ENCODE measurements at regions not wholly inside any gene's neighbourhood (a gene's known extent, or its start where the extent isn't known, plus 50 kb on each side); places are given as distances from the start of the nearest gene placed in this dataset.

GRCh38 chr22:48403521-48404403 is 1423.9 kb downstream of the BRD1 start:
- dilution Hi-C loops (cut with HindIII; ENCODE audit: low sequenced_read_pairs, unreplicated experiment) = no loop called here

More at GRCh38 chr22:48403521-48404403, 1423.9 kb downstream of the BRD1 start:
- ATAC-seq (ENCODE audit: low read depth) (no peak), DNase-seq (no peak)
- CTCF ChIA-PET = no interaction called here
- Histone ChIP-seq H4K91ac (ENCODE audit: insufficient read depth, low read depth, low read length) (no peak overlapping the region), H3K9ac (ENCODE audit: low read depth, low read length) (no peak overlapping the region), H2BK5ac (ENCODE audit: low read depth, low read length, poor library complexity, severe bottlenecking) (no peak overlapping the region), H2AK9ac (replicated peaks; ENCODE audit: low read depth, low read length, poor library complexity) (no peak overlapping the region), H3K4ac (ENCODE audit: low read depth, low read length) (no peak overlapping the region), H3K9me1 (ENCODE audit: insufficient read depth, low read length) (no peaks in the 10 kb centered on the region), H3K9me3 (ENCODE audit: control insufficient read depth, insufficient read depth, low read length) (peaks cover 36% of the 10 kb centered on the region), H2BK15ac (ENCODE audit: low read depth, low read length) (no peak overlapping the region), H4K5ac (ENCODE audit: low read depth, low read length) (no peak overlapping the region), H3K23ac (ENCODE audit: low read depth, low read length) (no peak overlapping the region), H3K4me2 (ENCODE audit: low read depth, low read length) (no peak overlapping the region), H2BK20ac (ENCODE audit: low read depth, low read length) (no peak overlapping the region), H3K27ac (ENCODE audit: insufficient read depth, low read length) (no peak overlapping the region), H4K20me1 (ENCODE audit: insufficient read depth, low read length) (no peaks in the 10 kb centered on the region), H3K4me1 (ENCODE audit: control insufficient read depth, insufficient read depth, low read length) (no peaks in the 10 kb centered on the region), H2BK120ac (ENCODE audit: low read depth, low read length) (no peak overlapping the region), H3K36me3 (ENCODE audit: control insufficient read depth, insufficient read depth, low read length) (no peaks in the 10 kb centered on the region), H2AK5ac (ENCODE audit: low read depth, low read length) (no peak overlapping the region), H3K27me3 (ENCODE audit: control insufficient read depth, insufficient read depth, low read length) (no peaks in the 10 kb centered on the region), H3K18ac (ENCODE audit: low read depth, low read length) (no peak overlapping the region), H3K4me3 (ENCODE audit: insufficient read depth, low read depth, low read length) (no peak overlapping the region), H3K14ac (replicated peaks; ENCODE audit: low read depth, low read length) (no peak overlapping the region), H3K79me1 (ENCODE audit: low read depth in 1 of 2, low read length in 2 of 2) (no peaks in the 10 kb centered on the region), H3K56ac (ENCODE audit: extremely low read depth, insufficient read depth, low read length) (no peak overlapping the region), H4K8ac (ENCODE audit: low read depth in 2 of 2, low read length in 2 of 2) (no peak overlapping the region), H2AFZ (replicated peaks; ENCODE audit: low read length, poor library complexity) (no peak overlapping the region)
- intact Hi-C loops (cut with micrococcal nuclease) = no loop called here
- in situ Hi-C loops (cut with MboI; ENCODE audit: low sequenced_read_pairs) = no loop called here
- 26% methylated on average over 5 of the region's 22 CpGs; no CpG with 5 or more reads in 1 of the 2 experiments for WGBS, 2 experiments (ENCODE audit: extremely low coverage in 2 of 2, insufficient read length in 1 of 2)
- no TSS peak for BruUV-seq (replicated peaks)
- no peak for TF ChIP-seq BHLHE40 (IDR thresholded peaks at IDR 0.05; ENCODE audit: low read depth, low read length)
- TF ChIP-seq CTCF (conservative IDR thresholded peaks at IDR 0.05; ENCODE audit: low read depth, low read length) = no peak
- TF ChIP-seq NFE2L2 (IDR thresholded peaks at IDR 0.05; ENCODE audit: low read depth, low read length) = no peak
- no peak for TF ChIP-seq MAFK (IDR thresholded peaks at IDR 0.05; ENCODE audit: low read depth, low read length)
- TF ChIP-seq ELK1 (IDR thresholded peaks at IDR 0.05; ENCODE audit: borderline replicate concordance, low read depth, low read length) = no peak
- TF ChIP-seq USF2 (IDR thresholded peaks at IDR 0.05; ENCODE audit: low read depth, low read length) = no peak
- no peak for TF ChIP-seq RAD21 (IDR thresholded peaks at IDR 0.05; ENCODE audit: low read length)
- TF ChIP-seq MAZ (IDR thresholded peaks at IDR 0.05; ENCODE audit: borderline replicate concordance, low read depth, low read length) = no peak
- TF ChIP-seq SMC3 (IDR thresholded peaks at IDR 0.05; ENCODE audit: low read depth, low read length) = no peak
- TF ChIP-seq RCOR1 (IDR thresholded peaks at IDR 0.05; ENCODE audit: insufficient replicate concordance, low read length) = no peak
- no peak for TF ChIP-seq CEBPB (IDR thresholded peaks at IDR 0.05; ENCODE audit: low read depth, low read length)
- TF ChIP-seq POLR2A (IDR thresholded peaks at IDR 0.05; ENCODE audit: low read depth, low read length) = no peak
- no peak for TF ChIP-seq MXI1 (IDR thresholded peaks at IDR 0.05; ENCODE audit: borderline replicate concordance, low read depth, low read length)
- TF ChIP-seq RFX5 (IDR thresholded peaks at IDR 0.05; ENCODE audit: low read depth, low read length) = no peak
- TF ChIP-seq FOS (IDR thresholded peaks at IDR 0.05; ENCODE audit: low read depth, low read length) = no peak
- POLR2A ChIA-PET (ENCODE audit: unreplicated experiment) = no interaction called here

All from IMR-90 (cell line).